ENCODE measurements at regions not wholly inside any gene's neighbourhood (a gene's known extent, or its start where the extent isn't known, plus 50 kb on each side); places are given as distances from the start of the nearest gene placed in this dataset.

GRCh38 chr5:51651476-51651875 lies 268.2 kb downstream of the ISL1 start:
- TF ChIP-seq, protein P1, sequence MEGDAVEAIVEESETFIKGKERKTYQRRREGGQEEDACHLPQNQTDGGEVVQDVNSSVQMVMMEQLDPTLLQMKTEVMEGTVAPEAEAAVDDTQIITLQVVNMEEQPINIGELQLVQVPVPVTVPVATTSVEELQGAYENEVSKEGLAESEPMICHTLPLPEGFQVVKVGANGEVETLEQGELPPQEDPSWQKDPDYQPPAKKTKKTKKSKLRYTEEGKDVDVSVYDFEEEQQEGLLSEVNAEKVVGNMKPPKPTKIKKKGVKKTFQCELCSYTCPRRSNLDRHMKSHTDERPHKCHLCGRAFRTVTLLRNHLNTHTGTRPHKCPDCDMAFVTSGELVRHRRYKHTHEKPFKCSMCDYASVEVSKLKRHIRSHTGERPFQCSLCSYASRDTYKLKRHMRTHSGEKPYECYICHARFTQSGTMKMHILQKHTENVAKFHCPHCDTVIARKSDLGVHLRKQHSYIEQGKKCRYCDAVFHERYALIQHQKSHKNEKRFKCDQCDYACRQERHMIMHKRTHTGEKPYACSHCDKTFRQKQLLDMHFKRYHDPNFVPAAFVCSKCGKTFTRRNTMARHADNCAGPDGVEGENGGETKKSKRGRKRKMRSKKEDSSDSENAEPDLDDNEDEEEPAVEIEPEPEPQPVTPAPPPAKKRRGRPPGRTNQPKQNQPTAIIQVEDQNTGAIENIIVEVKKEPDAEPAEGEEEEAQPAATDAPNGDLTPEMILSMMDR (IDR thresholded peaks at IDR 0.05; ENCODE audit: low read depth, low read length), result no peak
- TF ChIP-seq POLR2A (IDR thresholded peaks at IDR 0.05; ENCODE audit: extremely low read depth, insufficient read length), result no peak

All from NB4 (cell line).